Cardiac fibroblast (primary cell): ENCODE measurements at regions not wholly inside any gene's neighbourhood (a gene's known extent, or its start where the extent isn't known, plus 50 kb on each side); places are given as distances from the start of the nearest gene placed in this dataset.

Experiments
- DNase-seq, 2 donors: peaks; one replicate each; pipeline versions ENCODE4 v3.0.0 to v3.0.0-alpha.2; 2010; ENCODE audit warnings: low read depth in 2 of 2
- H3K4me3 ChIP-seq, 2 donors: replicated peaks in 1 of 2; 1 replicate in 1 of 2; 2 replicates in 1 of 2; pipeline ENCODE4 v1.5.1; 2011; ENCODE audit warnings: low read depth in 2 of 2, low read length in 2 of 2, mild to moderate bottlenecking in 2 of 2, moderate library complexity in 1 of 2
- TF ChIP-seq, protein P1 (sequence below): IDR thresholded peaks from one replicate; pipeline ENCODE4 v1.5.1; 2011; ENCODE audit warnings: low read depth, mild to moderate bottlenecking, low read length, inconsistent platforms

DNA sequence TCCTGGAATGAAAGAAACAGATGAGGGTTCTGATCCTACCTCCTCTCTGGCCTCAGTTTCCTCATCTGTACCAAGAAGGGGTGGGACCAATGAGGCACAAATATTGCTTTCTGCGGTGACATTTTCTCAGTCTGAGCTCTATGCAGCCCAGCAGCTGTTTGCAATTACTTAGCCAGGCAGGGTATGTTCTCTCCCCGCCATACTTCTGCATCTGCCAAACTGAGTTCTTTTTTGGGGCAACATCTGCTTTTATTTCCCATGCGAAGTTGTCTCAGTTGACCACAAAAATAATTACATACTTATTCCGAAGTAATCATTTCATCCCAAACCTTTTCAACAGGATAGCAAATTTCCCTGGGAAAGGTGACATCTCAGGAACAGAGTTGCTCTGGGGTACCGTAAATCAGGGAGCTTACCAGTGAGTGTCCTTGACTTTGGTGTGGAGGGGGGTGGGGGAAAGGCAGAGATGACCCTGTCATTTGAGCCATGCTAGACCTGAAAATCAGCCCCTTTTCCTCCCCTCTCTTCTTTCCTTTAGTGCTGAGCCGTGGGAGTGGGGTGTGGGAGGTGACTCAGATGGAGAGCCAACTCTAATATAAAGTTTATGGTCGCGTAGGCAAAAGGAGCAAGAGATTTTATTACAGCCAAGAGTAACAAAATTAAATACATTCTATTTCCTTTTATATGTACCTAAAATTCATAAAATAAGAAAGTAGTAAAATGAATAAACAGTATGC is 165.7 kb upstream of the KL start:
- H3K4me3 ChIP-seq: no peak overlapping the region
- TF ChIP-seq, protein P1, sequence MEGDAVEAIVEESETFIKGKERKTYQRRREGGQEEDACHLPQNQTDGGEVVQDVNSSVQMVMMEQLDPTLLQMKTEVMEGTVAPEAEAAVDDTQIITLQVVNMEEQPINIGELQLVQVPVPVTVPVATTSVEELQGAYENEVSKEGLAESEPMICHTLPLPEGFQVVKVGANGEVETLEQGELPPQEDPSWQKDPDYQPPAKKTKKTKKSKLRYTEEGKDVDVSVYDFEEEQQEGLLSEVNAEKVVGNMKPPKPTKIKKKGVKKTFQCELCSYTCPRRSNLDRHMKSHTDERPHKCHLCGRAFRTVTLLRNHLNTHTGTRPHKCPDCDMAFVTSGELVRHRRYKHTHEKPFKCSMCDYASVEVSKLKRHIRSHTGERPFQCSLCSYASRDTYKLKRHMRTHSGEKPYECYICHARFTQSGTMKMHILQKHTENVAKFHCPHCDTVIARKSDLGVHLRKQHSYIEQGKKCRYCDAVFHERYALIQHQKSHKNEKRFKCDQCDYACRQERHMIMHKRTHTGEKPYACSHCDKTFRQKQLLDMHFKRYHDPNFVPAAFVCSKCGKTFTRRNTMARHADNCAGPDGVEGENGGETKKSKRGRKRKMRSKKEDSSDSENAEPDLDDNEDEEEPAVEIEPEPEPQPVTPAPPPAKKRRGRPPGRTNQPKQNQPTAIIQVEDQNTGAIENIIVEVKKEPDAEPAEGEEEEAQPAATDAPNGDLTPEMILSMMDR: no peak
- no peak for DNase-seq

DNA sequence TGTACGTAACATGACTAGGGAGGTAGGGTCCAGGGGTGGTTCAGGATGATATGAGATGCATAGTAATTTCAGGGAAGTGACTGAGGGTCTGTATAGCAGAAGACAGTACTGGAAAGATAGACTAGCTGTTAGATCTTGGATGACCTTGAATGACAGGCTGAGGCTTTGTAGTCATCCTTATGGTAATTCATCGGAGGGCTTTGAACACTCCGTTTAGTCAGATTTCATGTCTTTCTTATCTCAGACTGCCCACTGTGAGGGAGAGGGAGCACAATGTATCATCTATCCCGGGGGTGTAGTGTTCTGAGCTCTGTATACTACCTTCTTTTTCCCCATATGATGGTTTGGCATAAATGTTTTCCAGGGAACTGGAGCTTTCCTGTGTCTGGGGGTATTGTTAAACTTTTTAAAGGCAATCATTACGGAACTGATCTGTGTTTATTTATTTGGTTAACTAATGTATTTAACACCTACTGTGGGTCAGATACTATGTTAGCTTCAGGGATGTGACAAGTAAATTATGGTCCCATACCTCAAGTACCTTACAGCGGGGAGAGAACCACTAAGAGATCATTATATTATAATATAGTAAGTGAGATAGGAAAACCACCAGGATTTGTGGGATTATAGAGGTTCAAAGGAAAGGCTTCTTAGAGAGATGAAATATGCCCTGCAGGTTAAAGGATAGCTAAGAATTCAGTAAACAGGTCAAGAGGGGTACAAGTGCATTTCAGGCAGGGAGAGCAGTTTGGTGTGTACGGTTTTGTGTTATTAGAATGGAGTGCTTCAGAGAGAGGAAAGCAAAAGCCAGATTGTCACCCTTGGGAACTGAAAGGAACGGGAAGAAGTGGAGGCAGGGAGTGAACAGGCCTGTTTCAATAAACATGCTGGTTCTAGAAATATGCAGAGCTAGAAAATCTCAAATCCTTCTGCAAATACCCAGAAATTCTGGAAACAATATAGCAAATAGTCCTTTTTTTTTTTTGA is 164.8 kb upstream of the KL start:
- DNase-seq: no peak
- TF ChIP-seq, protein P1: no peak
- no peak overlapping the region for H3K4me3 ChIP-seq

DNA sequence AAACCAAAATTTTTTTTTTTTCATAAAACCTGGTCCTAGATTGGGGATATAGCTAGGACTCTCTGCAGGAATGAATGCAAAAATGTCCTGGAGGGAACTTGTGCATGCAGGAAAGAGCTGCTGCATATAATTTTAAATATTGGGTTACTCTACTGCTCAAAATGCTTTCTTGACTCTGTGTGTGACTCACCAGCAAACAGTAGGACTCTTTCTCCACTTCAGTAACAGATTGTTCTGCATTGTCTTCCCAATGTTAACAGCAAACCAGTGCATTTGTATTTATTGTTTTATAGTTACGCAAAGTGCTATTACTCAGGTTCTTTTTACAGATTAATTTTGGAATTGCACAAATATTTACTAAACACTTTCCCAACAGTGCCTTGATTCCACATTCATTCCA is 163.7 kb upstream of the KL start:
- no peak overlapping the region for H3K4me3 ChIP-seq
- TF ChIP-seq, protein P1: no peak
- DNase-seq: peak in 1 of 2 donors; percentile 54

DNA sequence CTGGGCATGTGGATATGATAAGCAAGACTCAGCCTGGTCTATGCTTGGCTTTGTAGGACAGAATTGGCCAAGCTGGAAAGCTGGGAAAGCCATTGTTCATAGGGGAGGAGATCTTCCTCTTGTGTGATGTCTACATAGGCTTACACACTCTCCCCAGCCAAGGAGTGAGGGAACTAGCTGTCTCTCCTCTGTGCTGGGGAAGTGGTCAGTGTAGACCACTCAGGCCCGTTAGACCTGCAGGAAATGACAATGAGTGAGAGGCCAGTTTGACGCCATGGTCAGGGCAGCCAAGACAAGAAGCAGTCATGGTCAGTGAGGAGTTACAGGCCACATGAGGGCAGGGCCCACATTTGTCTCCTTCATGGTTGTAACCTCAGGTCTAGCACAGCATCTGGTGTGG is 159.1 kb upstream of the KL start:
- DNase-seq: no peak
- H3K4me3 ChIP-seq: no peak overlapping the region
- TF ChIP-seq, protein P1: no peak

DNA sequence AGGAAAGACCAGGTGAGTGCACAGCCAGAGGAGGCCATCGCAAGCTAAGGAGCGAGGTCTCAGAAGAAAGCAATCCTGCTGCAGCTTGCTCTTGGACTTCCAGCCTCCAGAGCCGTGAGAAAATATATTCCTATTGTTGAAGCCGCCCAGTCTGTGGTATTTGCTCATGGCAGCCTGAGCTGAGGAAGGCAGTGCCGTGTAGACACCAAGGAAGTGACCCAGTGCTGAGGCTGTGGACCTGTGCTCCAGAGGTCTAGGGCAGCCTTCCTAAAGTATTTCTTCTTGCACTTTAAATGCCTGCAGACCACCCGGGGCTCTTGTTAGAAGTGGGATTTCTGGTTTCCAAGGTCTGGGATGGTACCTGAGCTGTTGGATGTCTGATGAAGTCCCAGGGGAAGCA is 158.5 kb upstream of the KL start:
- DNase-seq: no peak
- no peak overlapping the region for H3K4me3 ChIP-seq
- TF ChIP-seq, protein P1: no peak

DNA sequence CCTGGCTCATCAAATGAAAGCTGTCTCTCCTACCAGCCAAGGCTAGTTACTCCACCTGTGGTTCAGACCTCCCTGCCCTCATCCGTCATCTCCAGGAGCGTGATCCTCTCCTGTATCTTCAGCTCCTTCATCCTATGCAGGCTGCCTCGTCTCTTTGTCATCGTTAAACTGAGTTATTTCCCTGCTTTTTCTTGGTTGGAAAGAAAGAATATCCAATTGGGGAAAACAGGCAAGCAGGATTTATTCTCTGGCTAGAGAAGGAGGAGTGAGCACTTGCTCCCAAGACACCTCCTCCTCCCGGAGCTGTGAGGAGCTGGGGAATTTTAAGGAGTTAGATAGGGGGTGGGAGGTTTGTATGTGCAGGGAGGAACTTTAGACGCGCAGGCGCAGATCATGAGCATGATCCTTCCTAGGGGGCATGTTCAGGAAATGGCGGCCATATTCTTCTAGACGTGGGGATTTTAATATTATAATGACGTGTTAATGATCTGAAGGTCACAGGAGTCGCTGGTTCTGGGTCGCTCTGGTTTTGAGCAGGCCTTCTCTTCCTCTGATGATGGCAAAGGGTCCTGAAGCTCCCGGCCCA is 156.4 kb upstream of the KL start:
- DNase-seq: no peak
- TF ChIP-seq, protein P1: no peak
- no peak overlapping the region for H3K4me3 ChIP-seq
